ENCODE measurements at regions not wholly inside any gene's neighbourhood (a gene's known extent, or its start where the extent isn't known, plus 50 kb on each side); places are given as distances from the start of the nearest gene placed in this dataset.

GRCh38 chr3:17894434-17895060 lies 152.1 kb upstream of the TBC1D5 start:
- TF ChIP-seq, protein P1, sequence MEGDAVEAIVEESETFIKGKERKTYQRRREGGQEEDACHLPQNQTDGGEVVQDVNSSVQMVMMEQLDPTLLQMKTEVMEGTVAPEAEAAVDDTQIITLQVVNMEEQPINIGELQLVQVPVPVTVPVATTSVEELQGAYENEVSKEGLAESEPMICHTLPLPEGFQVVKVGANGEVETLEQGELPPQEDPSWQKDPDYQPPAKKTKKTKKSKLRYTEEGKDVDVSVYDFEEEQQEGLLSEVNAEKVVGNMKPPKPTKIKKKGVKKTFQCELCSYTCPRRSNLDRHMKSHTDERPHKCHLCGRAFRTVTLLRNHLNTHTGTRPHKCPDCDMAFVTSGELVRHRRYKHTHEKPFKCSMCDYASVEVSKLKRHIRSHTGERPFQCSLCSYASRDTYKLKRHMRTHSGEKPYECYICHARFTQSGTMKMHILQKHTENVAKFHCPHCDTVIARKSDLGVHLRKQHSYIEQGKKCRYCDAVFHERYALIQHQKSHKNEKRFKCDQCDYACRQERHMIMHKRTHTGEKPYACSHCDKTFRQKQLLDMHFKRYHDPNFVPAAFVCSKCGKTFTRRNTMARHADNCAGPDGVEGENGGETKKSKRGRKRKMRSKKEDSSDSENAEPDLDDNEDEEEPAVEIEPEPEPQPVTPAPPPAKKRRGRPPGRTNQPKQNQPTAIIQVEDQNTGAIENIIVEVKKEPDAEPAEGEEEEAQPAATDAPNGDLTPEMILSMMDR (IDR thresholded peaks at IDR 0.05; ENCODE audit: insufficient read depth, low read length) = no peak
- no peak for TF ChIP-seq REST (IDR thresholded peaks at IDR 0.05; ENCODE audit: insufficient replicate concordance, low read depth)

Data from HL-60 (cell line).